ENCODE measurements at regions not wholly inside any gene's neighbourhood (a gene's known extent, or its start where the extent isn't known, plus 50 kb on each side); places are given as distances from the start of the nearest gene placed in this dataset.

DNA sequence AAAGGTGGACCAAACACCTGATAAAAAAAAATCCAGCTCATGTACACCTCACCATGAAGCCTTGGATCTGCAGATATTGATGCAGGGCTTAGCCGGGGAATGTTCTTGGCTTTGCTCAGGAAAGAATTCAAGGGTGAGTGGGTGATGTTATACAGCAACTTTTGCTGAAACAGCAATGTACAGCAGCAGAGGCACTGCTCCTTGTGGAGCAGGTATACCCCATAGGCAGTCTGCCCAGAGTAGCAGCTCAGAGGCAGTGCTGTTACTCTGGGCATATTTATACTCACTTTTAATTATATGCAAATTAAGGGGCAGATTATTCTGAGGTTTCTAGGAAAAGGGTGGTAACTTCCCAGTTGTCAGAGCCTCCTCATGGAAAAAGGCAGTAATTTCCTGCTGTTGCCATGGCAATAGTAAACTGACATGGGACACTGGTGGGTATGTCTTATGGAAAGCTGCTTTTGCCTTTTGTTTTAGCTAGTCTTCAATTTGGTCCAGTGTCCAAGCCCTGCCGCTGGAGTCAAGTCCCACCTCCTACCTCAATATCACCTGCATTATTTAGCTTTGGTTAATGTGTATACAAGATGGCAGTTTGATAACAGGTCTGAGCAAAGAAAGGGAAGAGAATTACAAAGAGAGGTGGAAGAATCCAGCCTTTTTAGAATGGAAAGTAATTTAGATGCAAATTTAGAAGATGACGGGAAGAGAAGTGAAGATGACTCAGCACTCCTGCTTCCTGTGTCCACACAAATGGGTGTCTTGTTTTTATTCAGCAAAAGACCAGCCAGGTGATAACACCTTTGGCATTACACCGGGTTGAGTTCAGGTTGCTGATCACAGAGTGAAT lies 110.1 kb upstream of the JAG1 start:
- Mint-ChIP-seq H3K4me3 (ENCODE audit: unreplicated experiment) (no peak overlapping the region), H3K4me1 (ENCODE audit: low read depth, unreplicated experiment) (peaks cover 8% of the 10 kb centered on the region), H3K27me3 (ENCODE audit: low read depth, unreplicated experiment) (peaks cover 6% of the 10 kb centered on the region), H3K36me3 (ENCODE audit: low read depth, unreplicated experiment) (no peaks in the 10 kb centered on the region), H3K27ac (ENCODE audit: unreplicated experiment) (peak overlapping the region; percentile 23), H3K9me3 (ENCODE audit: unreplicated experiment) (peaks cover 3% of the 10 kb centered on the region)
- peaks cover 3% of the 10 kb centered on the region for H3K4me1 ChIP-seq (ENCODE audit: insufficient read depth, low read length)
- H3K9ac ChIP-seq (ENCODE audit: low read length) = no peak overlapping the region
- no peaks in the 10 kb centered on the region for H3K9me3 ChIP-seq (ENCODE audit: insufficient read depth, low read depth, low read length)
- TF ChIP-seq, protein P1, sequence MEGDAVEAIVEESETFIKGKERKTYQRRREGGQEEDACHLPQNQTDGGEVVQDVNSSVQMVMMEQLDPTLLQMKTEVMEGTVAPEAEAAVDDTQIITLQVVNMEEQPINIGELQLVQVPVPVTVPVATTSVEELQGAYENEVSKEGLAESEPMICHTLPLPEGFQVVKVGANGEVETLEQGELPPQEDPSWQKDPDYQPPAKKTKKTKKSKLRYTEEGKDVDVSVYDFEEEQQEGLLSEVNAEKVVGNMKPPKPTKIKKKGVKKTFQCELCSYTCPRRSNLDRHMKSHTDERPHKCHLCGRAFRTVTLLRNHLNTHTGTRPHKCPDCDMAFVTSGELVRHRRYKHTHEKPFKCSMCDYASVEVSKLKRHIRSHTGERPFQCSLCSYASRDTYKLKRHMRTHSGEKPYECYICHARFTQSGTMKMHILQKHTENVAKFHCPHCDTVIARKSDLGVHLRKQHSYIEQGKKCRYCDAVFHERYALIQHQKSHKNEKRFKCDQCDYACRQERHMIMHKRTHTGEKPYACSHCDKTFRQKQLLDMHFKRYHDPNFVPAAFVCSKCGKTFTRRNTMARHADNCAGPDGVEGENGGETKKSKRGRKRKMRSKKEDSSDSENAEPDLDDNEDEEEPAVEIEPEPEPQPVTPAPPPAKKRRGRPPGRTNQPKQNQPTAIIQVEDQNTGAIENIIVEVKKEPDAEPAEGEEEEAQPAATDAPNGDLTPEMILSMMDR (IDR thresholded peaks at IDR 0.05; ENCODE audit: insufficient read depth, low read depth, low read length) = no peak
- no peak for TF ChIP-seq EZH2 (IDR thresholded peaks at IDR 0.05; ENCODE audit: insufficient read depth, low read length)
- H3K27ac ChIP-seq (ENCODE audit: low read depth, low read length) = no peak overlapping the region
- H3K4me2 ChIP-seq (ENCODE audit: low read length) = no peak overlapping the region
- no peaks in the 10 kb centered on the region for H3K36me3 ChIP-seq (ENCODE audit: insufficient read depth, low read length)
- DNase-seq (ENCODE audit: low read depth) (no peak), FAIRE-seq (no peak)
- no peak overlapping the region for H2AFZ ChIP-seq (ENCODE audit: low read depth, low read length)
- H4K20me1 ChIP-seq (ENCODE audit: insufficient read depth, low read length) = no peaks in the 10 kb centered on the region
- no peak overlapping the region for H3K4me3 ChIP-seq (ENCODE audit: insufficient read depth, low read depth, low read length)
- no peaks in the 10 kb centered on the region for H3K79me2 ChIP-seq (ENCODE audit: insufficient read depth, low read length)
- H3K27me3 ChIP-seq (ENCODE audit: insufficient read depth, low read length) = no peaks in the 10 kb centered on the region

DNA sequence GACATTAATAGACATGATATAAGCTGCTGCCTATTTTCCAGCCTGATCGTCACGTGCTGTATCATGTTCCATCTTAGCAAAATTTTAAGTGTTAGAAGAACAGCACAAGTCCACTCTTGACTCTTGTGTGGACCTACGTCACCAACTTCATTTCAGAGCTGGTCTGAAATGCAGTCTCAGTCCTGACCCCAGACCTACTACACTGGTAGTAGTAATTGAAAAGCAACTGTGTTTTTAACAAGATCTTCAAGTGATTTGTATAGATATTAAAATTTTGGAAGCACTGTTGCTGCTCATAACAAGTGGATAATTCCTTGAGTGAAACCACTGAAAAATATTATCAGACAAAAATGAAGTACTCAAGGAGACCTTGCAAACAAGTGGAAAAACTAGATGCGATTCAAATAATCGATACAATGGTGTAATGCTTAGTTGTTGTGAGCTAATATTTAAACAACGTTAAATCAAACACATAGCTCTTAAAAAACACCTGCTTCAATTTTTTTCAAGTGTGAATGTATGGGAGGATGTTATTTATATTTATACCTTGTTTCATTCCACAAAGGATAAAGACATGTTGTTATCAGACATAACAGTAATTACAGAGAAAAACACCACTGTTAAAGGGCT lies 110.9 kb upstream of the JAG1 start:
- H3K4me2 ChIP-seq (ENCODE audit: low read length) = no peak overlapping the region
- H3K9ac ChIP-seq (ENCODE audit: low read length) = no peak overlapping the region
- FAIRE-seq = no peak
- H2AFZ ChIP-seq (ENCODE audit: low read depth, low read length) = no peak overlapping the region
- Mint-ChIP-seq H3K4me3 (ENCODE audit: unreplicated experiment) (no peak overlapping the region), H3K9me3 (ENCODE audit: unreplicated experiment) (peaks cover 3% of the 10 kb centered on the region), H3K4me1 (ENCODE audit: low read depth, unreplicated experiment) (peaks cover 8% of the 10 kb centered on the region), H3K27me3 (ENCODE audit: low read depth, unreplicated experiment) (peaks cover 6% of the 10 kb centered on the region), H3K36me3 (ENCODE audit: low read depth, unreplicated experiment) (no peaks in the 10 kb centered on the region), H3K27ac (ENCODE audit: unreplicated experiment) (no peak overlapping the region)
- H3K27me3 ChIP-seq (ENCODE audit: insufficient read depth, low read length) = no peaks in the 10 kb centered on the region
- DNase-seq (ENCODE audit: low read depth) = no peak
- no peaks in the 10 kb centered on the region for H4K20me1 ChIP-seq (ENCODE audit: insufficient read depth, low read length)
- H3K4me3 ChIP-seq (ENCODE audit: insufficient read depth, low read depth, low read length) = no peak overlapping the region
- no peaks in the 10 kb centered on the region for H3K9me3 ChIP-seq (ENCODE audit: insufficient read depth, low read depth, low read length)
- no peak overlapping the region for H3K27ac ChIP-seq (ENCODE audit: low read depth, low read length)
- no peak for TF ChIP-seq EZH2 (IDR thresholded peaks at IDR 0.05; ENCODE audit: insufficient read depth, low read length)
- TF ChIP-seq, protein P1 (IDR thresholded peaks at IDR 0.05; ENCODE audit: insufficient read depth, low read depth, low read length) = no peak
- no peaks in the 10 kb centered on the region for H3K36me3 ChIP-seq (ENCODE audit: insufficient read depth, low read length)
- no peaks in the 10 kb centered on the region for H3K79me2 ChIP-seq (ENCODE audit: insufficient read depth, low read length)
- H3K4me1 ChIP-seq (ENCODE audit: insufficient read depth, low read length) = peaks cover 3% of the 10 kb centered on the region

DNA sequence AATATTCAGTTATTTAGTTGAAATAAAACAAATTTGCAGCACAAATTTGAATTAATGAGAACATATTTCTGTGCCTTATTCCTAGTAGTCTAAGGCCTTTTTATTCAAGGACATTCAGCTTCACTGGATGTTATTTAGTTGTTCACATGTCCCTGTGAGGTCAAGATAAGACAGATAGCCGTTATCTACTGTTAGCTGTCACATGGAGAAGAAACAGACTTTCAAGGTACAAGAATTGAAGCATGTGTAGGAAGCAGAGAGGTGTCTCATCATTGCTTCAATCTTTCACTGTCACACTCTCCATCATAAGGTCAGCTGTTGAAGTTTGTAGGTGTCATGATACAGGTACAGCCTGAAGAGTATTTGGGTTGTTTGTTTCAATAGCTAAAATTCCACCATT lies 112.9 kb upstream of the JAG1 start:
- TF ChIP-seq EZH2 (IDR thresholded peaks at IDR 0.05; ENCODE audit: insufficient read depth, low read length) = no peak
- TF ChIP-seq, protein P1 (IDR thresholded peaks at IDR 0.05; ENCODE audit: insufficient read depth, low read depth, low read length) = no peak
- Histone ChIP-seq H3K4me3 (ENCODE audit: insufficient read depth, low read depth, low read length) (no peak overlapping the region), H3K79me2 (ENCODE audit: insufficient read depth, low read length) (no peaks in the 10 kb centered on the region), H3K36me3 (ENCODE audit: insufficient read depth, low read length) (no peaks in the 10 kb centered on the region), H3K9me3 (ENCODE audit: insufficient read depth, low read depth, low read length) (no peaks in the 10 kb centered on the region), H3K27me3 (ENCODE audit: insufficient read depth, low read length) (no peaks in the 10 kb centered on the region), H3K4me2 (ENCODE audit: low read length) (no peak overlapping the region), H4K20me1 (ENCODE audit: insufficient read depth, low read length) (no peaks in the 10 kb centered on the region), H2AFZ (ENCODE audit: low read depth, low read length) (no peak overlapping the region), H3K4me1 (ENCODE audit: insufficient read depth, low read length) (peaks cover 3% of the 10 kb centered on the region), H3K27ac (ENCODE audit: low read depth, low read length) (no peak overlapping the region), H3K9ac (ENCODE audit: low read length) (no peak overlapping the region)
- peaks cover 6% of the 10 kb centered on the region for H3K9me3 Mint-ChIP-seq (ENCODE audit: unreplicated experiment)
- DNase-seq (ENCODE audit: low read depth) (no peak), FAIRE-seq (no peak)
- no peak overlapping the region for H3K4me3 Mint-ChIP-seq (ENCODE audit: unreplicated experiment)
- H3K4me1 Mint-ChIP-seq (ENCODE audit: low read depth, unreplicated experiment) = peaks cover 5% of the 10 kb centered on the region
- peaks cover 4% of the 10 kb centered on the region for H3K27me3 Mint-ChIP-seq (ENCODE audit: low read depth, unreplicated experiment)
- H3K27ac Mint-ChIP-seq (ENCODE audit: unreplicated experiment) = no peak overlapping the region
- no peaks in the 10 kb centered on the region for H3K36me3 Mint-ChIP-seq (ENCODE audit: low read depth, unreplicated experiment)
